NCI-H2029 treated with DMSO at 0.1 percent for 48 hours (cell line): ENCODE measurements at regions not wholly inside any gene's neighbourhood (a gene's known extent, or its start where the extent isn't known, plus 50 kb on each side); places are given as distances from the start of the nearest gene placed in this dataset.
"Not testable (repeated sequence)": the region's sequence is repeated elsewhere in the genome, so short reads cannot be mapped to it uniquely, and the experiment has no call there.

ENCODE experiments used
- DNase-seq: peaks from one replicate; lab custom pipeline; 2025; lab: John Stamatoyannopoulos, UW

DNA sequence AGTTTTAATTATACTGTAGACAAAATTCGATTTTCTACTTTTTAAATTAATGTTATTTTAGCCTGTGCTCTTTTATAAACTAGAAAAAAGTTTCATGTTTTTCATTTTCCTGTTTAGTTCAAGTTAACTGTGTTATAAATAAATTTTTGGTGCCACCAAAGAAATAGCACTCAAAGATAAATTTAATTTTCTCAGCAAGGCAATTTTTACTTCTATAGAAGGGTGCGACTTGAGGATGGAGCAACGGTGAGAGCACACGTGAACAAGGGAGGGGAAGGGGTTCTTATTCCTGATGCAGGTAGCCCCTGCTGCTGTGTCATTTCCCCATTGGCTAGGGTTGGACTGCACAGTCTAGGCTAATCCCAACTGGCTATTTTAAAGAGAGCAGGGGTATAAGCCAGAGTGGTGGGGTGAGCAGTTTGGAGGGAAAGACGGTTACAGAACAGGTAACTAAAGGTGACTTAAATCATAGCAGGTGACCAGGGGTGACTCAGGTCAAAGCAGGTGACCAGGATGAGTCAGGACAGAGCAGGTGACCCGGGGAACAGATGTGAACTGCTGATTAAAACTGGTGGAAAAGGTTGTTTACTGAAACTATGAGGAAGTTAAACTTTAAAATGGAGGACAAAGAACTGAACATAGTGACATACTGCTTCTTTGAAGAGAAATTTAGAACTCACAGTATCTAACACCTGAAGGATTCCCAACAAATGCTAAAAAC lies 104.6 kb upstream of the GPBP1 start:
- no peak for DNase-seq

GRCh38 chr5:57072218-57072892 lies 101.5 kb upstream of the GPBP1 start:
- no peak for DNase-seq

GRCh38 chr5:57082441-57083067 lies 91.3 kb upstream of the GPBP1 start:
- DNase-seq: no peak

DNA sequence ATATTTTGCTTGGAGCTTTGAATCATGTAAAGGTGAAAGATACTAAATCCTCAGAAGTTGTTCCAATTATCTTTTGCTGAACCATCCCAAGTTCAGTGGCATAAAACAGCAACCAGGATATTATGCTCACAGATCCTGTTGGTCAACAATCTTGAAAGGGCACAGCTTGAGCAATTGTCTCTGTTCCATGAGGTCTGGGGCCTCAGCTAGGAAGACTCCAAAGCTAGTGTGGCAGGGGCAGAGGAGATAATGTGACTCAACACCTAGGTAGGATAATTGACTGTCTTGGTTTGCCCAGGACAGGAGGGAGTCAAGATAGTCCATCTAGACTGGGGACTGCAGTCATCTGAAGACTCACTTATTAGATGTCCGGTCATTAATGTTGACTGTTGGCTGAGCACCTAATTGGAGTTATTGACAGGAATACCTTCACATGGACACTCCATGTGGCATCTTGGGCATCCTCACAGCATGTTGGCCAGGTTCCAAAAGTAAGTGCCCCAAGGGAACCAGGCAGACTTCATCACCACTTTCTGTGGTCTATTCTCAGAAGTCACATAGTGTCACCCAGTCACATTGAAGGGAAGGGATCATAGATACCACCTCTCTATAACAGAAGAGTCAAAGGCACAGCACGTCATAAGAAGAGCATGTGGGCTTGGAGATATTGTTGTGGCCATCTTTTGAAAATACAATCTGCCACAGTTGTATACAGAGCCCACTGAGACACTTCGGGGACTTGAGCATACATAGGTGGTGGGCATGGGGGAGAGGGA lies 88.4 kb upstream of the GPBP1 start:
- no peak for DNase-seq

DNA sequence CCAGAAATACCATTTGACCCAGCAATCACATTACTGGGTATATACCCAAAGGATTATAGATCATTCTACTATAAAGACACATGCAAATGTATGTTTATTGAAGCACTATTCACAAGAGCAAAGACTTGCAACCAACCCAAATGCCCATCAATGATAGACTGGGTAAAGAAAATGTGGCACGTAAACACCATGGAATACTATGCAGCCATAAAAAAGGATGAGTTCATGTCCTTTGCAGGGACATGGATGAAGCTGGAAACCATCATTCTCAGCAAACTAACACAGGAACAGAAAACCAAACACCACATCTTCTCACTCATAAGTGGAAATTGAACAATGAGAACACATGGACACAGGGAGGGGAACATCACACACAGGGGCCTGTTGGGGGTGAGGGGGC lies 85.9 kb upstream of the GPBP1 start:
- DNase-seq: not testable (repeated sequence)

- no peak for DNase-seq
Measured at GRCh38 chr5:57094753-57095683, 78.8 kb upstream of the GPBP1 start.

DNA sequence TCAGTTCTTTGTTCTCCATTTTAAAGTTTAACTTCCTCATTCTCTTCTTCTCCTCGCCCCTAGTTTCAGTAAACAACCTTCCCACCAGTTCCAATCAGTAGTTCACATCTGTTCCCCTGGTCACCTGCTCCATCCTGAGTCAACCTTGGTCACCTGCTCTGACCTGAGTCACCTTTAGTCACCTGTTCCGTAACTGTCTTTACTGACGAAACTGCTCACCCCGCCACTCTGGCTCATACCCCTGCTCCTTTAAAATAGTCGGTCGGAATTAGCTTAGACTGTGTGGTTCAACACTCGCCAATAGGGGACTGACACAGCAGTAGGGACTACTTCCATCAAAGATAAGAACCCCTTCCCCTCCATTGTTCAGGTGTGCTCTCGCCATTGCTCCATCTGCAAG lies 76.3 kb upstream of the GPBP1 start:
- DNase-seq: no peak

- DNase-seq: no peak
Measured at GRCh38 chr5:57102189-57102904, 71.5 kb upstream of the GPBP1 start.

- DNase-seq: no peak
Measured at GRCh38 chr5:57102905-57103255, 71.0 kb upstream of the GPBP1 start.

- no peak for DNase-seq
Measured at GRCh38 chr5:57103317-57103907, 70.4 kb upstream of the GPBP1 start.

- no peak for DNase-seq
Measured at GRCh38 chr5:57106661-57107060, 67.2 kb upstream of the GPBP1 start.

- no peak for DNase-seq
Measured at GRCh38 chr5:57111993-57112392, 61.9 kb upstream of the GPBP1 start.

DNA sequence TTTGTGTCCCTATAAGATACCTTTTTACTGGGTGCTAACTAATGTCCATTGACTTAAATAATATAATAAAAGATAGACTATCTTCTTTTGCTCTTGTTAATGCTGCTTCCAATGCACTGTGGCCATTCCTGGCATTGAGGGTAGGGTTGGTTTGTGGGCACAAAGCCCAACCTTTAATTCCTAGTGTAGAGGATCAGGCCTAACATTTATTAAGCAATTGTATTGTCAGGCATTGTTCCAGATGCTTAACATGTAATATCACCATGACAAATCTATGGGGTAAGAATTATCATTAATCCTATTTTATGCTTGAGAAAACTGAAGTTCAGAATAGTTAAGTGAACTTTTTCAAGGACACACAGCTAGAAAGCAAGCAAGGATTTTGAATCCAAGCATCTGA lies 60.4 kb upstream of the GPBP1 start:
- no peak for DNase-seq

DNA sequence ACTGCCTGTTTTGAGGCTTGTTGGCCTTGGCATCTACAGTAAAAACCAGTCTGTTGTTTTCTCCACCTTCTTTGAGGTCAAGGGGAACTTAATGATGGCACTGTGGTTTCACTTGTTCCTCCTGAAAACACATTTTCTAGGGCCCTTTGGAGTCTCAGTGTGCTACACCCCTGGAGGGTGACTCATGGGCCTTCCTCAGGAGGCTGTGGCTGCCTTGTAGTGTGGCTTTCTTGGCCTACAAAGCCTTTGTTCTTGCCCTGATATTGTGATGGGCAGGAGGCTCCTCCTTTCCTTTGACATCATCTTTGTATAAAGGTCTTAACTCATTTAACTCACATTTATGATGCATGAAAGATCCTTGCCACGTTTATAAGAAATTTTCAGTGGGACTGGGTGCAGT lies 56.3 kb upstream of the GPBP1 start:
- DNase-seq: no peak

- no peak for DNase-seq
Measured at GRCh38 chr5:57119031-57119430, 54.8 kb upstream of the GPBP1 start.

GRCh38 chr5:57124014-57124413 lies 49.8 kb upstream of the GPBP1 start:
- DNase-seq: no peak
